ENCODE measurements at regions not wholly inside any gene's neighbourhood (a gene's known extent, or its start where the extent isn't known, plus 50 kb on each side); places are given as distances from the start of the nearest gene placed in this dataset.

DNA sequence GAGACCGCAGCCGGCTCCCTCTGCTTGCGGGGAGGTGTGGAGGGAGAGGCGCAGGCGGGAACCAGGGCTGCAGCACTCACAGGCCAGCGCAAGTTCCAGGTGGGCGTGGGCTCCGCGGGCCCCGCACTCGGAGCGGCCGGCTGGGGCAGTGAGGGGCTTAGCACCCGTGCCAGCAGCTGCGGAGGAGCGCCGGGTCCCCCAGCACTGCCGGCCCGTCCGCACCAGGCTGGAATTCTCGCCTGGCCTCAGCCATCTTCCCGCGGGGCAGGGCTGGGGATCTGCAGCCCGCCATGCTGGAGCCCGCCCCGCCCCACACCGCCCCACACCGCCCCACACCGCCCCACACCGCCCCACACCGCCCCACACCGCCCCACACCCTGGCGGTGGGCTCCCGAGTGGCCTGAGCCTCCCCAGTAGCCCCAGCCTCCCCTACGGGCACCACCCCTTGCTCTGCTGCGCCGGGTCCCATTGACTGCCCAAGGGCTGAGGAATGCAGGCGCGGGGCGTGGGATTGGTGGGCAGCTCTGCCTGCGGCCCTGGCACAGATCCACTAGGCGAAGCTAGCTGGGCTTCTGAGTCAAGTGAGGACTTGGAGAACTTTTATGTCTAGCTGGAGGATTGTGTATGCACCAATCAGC, 123.9 kb upstream of the MGAT5 start:
- Mint-ChIP-seq H3K4me3 (ENCODE audit: unreplicated experiment) (no peak overlapping the region), H3K36me3 (ENCODE audit: unreplicated experiment) (no peaks in the 10 kb centered on the region), H3K27me3 (ENCODE audit: unreplicated experiment) (peaks cover 2% of the 10 kb centered on the region), H3K4me1 (ENCODE audit: low read depth, unreplicated experiment) (peaks cover 14% of the 10 kb centered on the region), H3K27ac (ENCODE audit: unreplicated experiment) (no peak overlapping the region), H3K9me3 (ENCODE audit: unreplicated experiment) (no peaks in the 10 kb centered on the region)
- TF ChIP-seq CTCF (IDR thresholded peaks at IDR 0.05; ENCODE audit: partially characterized antibody, unreplicated experiment), result no peak
- no peak for DNase-seq

- TF ChIP-seq CTCF (IDR thresholded peaks at IDR 0.05; ENCODE audit: partially characterized antibody, unreplicated experiment), result no peak
- Mint-ChIP-seq H3K27me3 (ENCODE audit: unreplicated experiment) (peaks cover 2% of the 10 kb centered on the region), H3K36me3 (ENCODE audit: unreplicated experiment) (no peaks in the 10 kb centered on the region), H3K4me1 (ENCODE audit: low read depth, unreplicated experiment) (peaks cover 4% of the 10 kb centered on the region), H3K9me3 (ENCODE audit: unreplicated experiment) (no peaks in the 10 kb centered on the region), H3K4me3 (ENCODE audit: unreplicated experiment) (no peak overlapping the region), H3K27ac (ENCODE audit: unreplicated experiment) (no peak overlapping the region)
- no peak for DNase-seq
Measured at GRCh38 chr2:134131681-134132489, 122.0 kb upstream of the MGAT5 start.

- Mint-ChIP-seq H3K9me3 (ENCODE audit: unreplicated experiment) (no peaks in the 10 kb centered on the region), H3K4me3 (ENCODE audit: unreplicated experiment) (no peak overlapping the region), H3K36me3 (ENCODE audit: unreplicated experiment) (no peaks in the 10 kb centered on the region), H3K27ac (ENCODE audit: unreplicated experiment) (no peak overlapping the region), H3K27me3 (ENCODE audit: unreplicated experiment) (peaks cover 2% of the 10 kb centered on the region), H3K4me1 (ENCODE audit: low read depth, unreplicated experiment) (peaks cover 3% of the 10 kb centered on the region)
- TF ChIP-seq CTCF (IDR thresholded peaks at IDR 0.05; ENCODE audit: partially characterized antibody, unreplicated experiment), result no peak
- DNase-seq, result no peak
Measured at GRCh38 chr2:134132490-134132857, 121.4 kb upstream of the MGAT5 start.

DNA sequence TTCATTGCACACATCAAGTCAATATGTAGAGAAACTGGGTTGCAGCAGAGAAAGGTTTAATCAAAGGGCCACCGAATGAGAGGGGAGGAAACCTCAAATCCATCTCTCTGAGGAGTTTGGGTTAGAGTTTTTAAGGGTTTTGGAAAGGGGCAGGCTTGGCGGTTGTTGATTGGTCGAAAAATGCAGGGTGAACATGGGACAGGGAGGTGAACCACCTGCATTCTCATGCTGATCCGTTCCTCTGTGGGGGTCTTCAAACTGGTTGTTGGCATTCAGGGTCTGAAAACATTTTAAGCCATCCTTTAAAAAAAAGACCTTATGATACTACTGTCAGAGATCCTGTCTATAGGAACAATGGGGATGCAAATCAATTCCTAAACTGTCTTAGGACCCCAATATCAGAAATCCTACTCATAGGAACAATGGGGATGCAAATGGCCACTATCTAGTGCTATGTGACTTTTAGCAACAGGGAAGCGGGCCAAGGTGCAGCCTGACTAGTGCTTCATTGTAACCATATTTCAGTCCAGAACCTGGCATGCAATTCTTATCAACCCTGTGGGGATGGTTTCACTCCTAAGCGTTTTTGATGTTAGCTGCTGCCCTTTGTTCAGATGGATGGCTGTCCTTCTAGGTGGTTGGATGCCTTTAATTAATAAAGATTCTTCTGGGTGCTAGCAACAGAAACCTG, 120.1 kb upstream of the MGAT5 start:
- H3K4me3 Mint-ChIP-seq (ENCODE audit: unreplicated experiment), result no peak overlapping the region
- no peaks in the 10 kb centered on the region for H3K9me3 Mint-ChIP-seq (ENCODE audit: unreplicated experiment)
- no peaks in the 10 kb centered on the region for H3K36me3 Mint-ChIP-seq (ENCODE audit: unreplicated experiment)
- H3K4me1 Mint-ChIP-seq (ENCODE audit: low read depth, unreplicated experiment), result peaks cover 4% of the 10 kb centered on the region
- TF ChIP-seq CTCF (IDR thresholded peaks at IDR 0.05; ENCODE audit: partially characterized antibody, unreplicated experiment), result no peak
- H3K27me3 Mint-ChIP-seq (ENCODE audit: unreplicated experiment), result peaks cover under 1% of the 10 kb centered on the region
- H3K27ac Mint-ChIP-seq (ENCODE audit: unreplicated experiment), result no peak overlapping the region
- no peak for DNase-seq

- TF ChIP-seq CTCF (IDR thresholded peaks at IDR 0.05; ENCODE audit: partially characterized antibody, unreplicated experiment), result no peak
- no peak for DNase-seq
- peaks cover 4% of the 10 kb centered on the region for H3K4me1 Mint-ChIP-seq (ENCODE audit: low read depth, unreplicated experiment)
- no peak overlapping the region for H3K27ac Mint-ChIP-seq (ENCODE audit: unreplicated experiment)
- H3K27me3 Mint-ChIP-seq (ENCODE audit: unreplicated experiment), result no peaks in the 10 kb centered on the region
- no peaks in the 10 kb centered on the region for H3K36me3 Mint-ChIP-seq (ENCODE audit: unreplicated experiment)
- H3K9me3 Mint-ChIP-seq (ENCODE audit: unreplicated experiment), result no peaks in the 10 kb centered on the region
- H3K4me3 Mint-ChIP-seq (ENCODE audit: unreplicated experiment), result no peak overlapping the region
Measured at GRCh38 chr2:134134313-134134706, 119.6 kb upstream of the MGAT5 start.

Measured in glutamatergic neuron (in vitro differentiated cells).